Suprapubic skin (tissue), 3 donors: ENCODE measurements at regions not wholly inside any gene's neighbourhood (a gene's known extent, or its start where the extent isn't known, plus 50 kb on each side); places are given as distances from the start of the nearest gene placed in this dataset.

ENCODE experiments used
- CTCF ChIP-seq, 2 donors: fragments of 200-600 bp in 1 of 2; fragments of 450-650 bp in 1 of 2; sonication (generic) in 1 of 2; IDR thresholded peaks; one replicate each; pipeline ENCODE4 v1.5.1; 2016 to 2019; ENCODE audit warnings: antibody characterized with exemption in 2 of 2, mild to moderate bottlenecking in 1 of 2, moderate library complexity in 1 of 2
- EP300 ChIP-seq: sonication (generic); formaldehyde crosslinking; IDR thresholded peaks from one replicate; pipeline ENCODE4 v1.6.1; 2017; ENCODE audit warnings: antibody characterized with exemption
- POLR2A ChIP-seq, 2 donors: fragments of 450-650 bp; IDR thresholded peaks; one replicate each; pipeline ENCODE4 v1.6.1; 2017; ENCODE audit warnings: antibody characterized with exemption in 2 of 2, mild to moderate bottlenecking in 2 of 2, moderate library complexity in 2 of 2

GRCh38 chr4:38377195-38377594, 286.8 kb upstream of the KLF3 start:
- TF ChIP-seq CTCF (IDR thresholded peaks at IDR 0.05) (no peak), EP300 (no peak), POLR2A (IDR thresholded peaks at IDR 0.05) (no peak)
